ENCODE measurements at regions not wholly inside any gene's neighbourhood (a gene's known extent, or its start where the extent isn't known, plus 50 kb on each side); places are given as distances from the start of the nearest gene placed in this dataset.

- Histone ChIP-seq H3K79me2 (ENCODE audit: control insufficient read depth, insufficient read depth, low read length) (no peaks in the 10 kb centered on the region), H3K36me3 (ENCODE audit: control insufficient read depth in 2 of 2, extremely low read depth in 1 of 2, insufficient read depth in 2 of 2, low read length in 2 of 2) (no peaks in the 10 kb centered on the region), H4K20me1 (replicated peaks; ENCODE audit: control insufficient read depth, extremely low read depth, insufficient read depth, low read length) (no peaks in the 10 kb centered on the region), H3K27me3 (ENCODE audit: control insufficient read depth in 2 of 2, insufficient read depth in 2 of 2, low read length in 2 of 2) (no peaks in the 10 kb centered on the region), H3K9ac (replicated peaks; ENCODE audit: extremely low read depth, insufficient read depth, low read length) (no peak overlapping the region), H3K4me1 (ENCODE audit: control insufficient read depth, extremely low read depth, insufficient read depth, low read length) (peaks cover 5% of the 10 kb centered on the region), H3K27ac (ENCODE audit: insufficient read depth, low read depth, low read length) (no peak overlapping the region), H2AFZ (ENCODE audit: low read depth, low read length) (no peak overlapping the region), H3K9me1 (replicated peaks; ENCODE audit: control insufficient read depth, extremely low read depth, insufficient read depth, low read length) (peaks cover 2% of the 10 kb centered on the region), H3K4me2 (ENCODE audit: insufficient read depth, low read length) (no peak overlapping the region), H3K9me3 (replicated peaks; ENCODE audit: control insufficient read depth, insufficient read depth, low read length) (no peaks in the 10 kb centered on the region), H3K4me3 (replicated peaks in 1 of 3; ENCODE audit: insufficient read depth in 1 of 3, low read depth in 1 of 3, low read length in 3 of 3) (no peak overlapping the region)
- intact Hi-C loops (cut with micrococcal nuclease), result no loop called here
- dilution Hi-C loops (cut with MboI; ENCODE audit: extremely low pct_ligation_motif_present, low sequenced_read_pairs), result no loop called here
- DNase-seq (ENCODE audit: low read depth, low spot score) (no peak), FAIRE-seq (no peak)
- BruUV-seq (replicated peaks), result no TSS peak
- ChIA-PET CTCF (interaction anchor here (1.0 kb wide), 1 partner anchor 17 kb away, joined by 4 read pairs; no protein-coding TSS in a partner anchor), POLR2A (no interaction called here)
- TF ChIP-seq MYC (IDR thresholded peaks at IDR 0.05; ENCODE audit: low read depth, low read length), result no peak
- TF ChIP-seq CTCF (IDR thresholded peaks at IDR 0.05; ENCODE audit: extremely low read depth in 1 of 2, insufficient read depth in 1 of 2, low read depth in 1 of 2, low read length in 2 of 2), result no peak
- no peak for TF ChIP-seq JUN (IDR thresholded peaks at IDR 0.05; ENCODE audit: borderline replicate concordance, insufficient read depth, insufficient read length, low read depth)
- TF ChIP-seq POLR2A (IDR thresholded peaks at IDR 0.05; ENCODE audit: low read depth, low read length), result no peak
- TF ChIP-seq POLR2AphosphoS5 (IDR thresholded peaks at IDR 0.05; ENCODE audit: insufficient read depth, low read depth, low read length), result no peak
- TF ChIP-seq MAX (IDR thresholded peaks at IDR 0.05; ENCODE audit: insufficient read depth, insufficient read length), result no peak
- TF ChIP-seq FOS (IDR thresholded peaks at IDR 0.05; ENCODE audit: borderline replicate concordance, insufficient read depth, low read length), result no peak
- TF ChIP-seq EZH2 (IDR thresholded peaks at IDR 0.05; ENCODE audit: borderline replicate concordance, low read depth, low read length, severe bottlenecking), result no peak
- TF ChIP-seq GATA2 (IDR thresholded peaks at IDR 0.05; ENCODE audit: insufficient read depth, insufficient read length, low read depth, low read length), result no peak
Observed at GRCh38 chr6:113388996-113389395, 468.1 kb upstream of the MARCKS start.

Data from endothelial cell of umbilical vein (primary cell).